HG03354 (cell line): ENCODE measurements at regions not wholly inside any gene's neighbourhood (a gene's known extent, or its start where the extent isn't known, plus 50 kb on each side); places are given as distances from the start of the nearest gene placed in this dataset.

Experiments used
- ATAC-seq: cut with Tn5 transposase; IDR thresholded peaks from one replicate; pipeline ENCODE4 v1.9.1; 2021; ENCODE audit warnings: mild to moderate bottlenecking; ENCODE audit not compliant: unreplicated experiment, poor library complexity, severe bottlenecking

DNA sequence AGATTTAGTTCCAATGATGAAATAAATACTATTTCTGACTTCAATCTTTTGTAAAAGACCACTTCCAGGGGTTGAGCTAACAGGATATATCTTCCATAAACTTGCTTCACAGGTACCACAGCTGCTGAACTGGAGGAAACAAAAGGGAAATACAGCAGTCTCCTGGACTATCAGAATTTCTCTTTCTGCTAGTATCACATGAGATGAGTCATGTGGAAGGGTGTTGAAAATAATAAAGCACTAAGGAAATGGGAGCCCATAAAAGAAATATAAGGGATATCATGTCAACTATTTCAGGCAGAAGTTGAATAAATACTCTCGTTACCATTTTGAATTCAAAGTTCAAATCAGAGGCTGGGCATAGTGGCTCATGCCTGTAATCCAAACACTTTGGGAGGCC, 250.3 kb upstream of the NFE2L3 start:
- no peak for ATAC-seq

DNA sequence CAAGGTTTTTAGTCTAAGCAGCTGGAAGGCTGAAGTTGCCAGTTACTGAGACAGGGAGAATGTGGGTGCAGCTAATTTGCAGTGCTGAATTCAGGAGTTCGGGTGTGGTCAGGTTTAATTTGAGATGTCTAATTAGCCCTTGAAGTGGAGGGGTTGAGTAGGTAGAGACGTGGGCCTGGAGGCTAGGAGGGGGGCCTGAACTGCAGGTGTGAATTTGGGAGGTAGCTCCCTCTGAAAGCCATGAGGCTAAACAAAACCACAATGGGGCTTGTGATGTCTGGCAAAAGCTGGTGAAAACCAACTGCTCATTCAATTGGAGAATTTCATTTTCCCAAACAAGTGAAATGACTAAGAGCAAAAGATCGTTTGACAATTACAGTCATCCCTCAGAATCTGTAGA, 246.0 kb upstream of the NFE2L3 start:
- ATAC-seq: no peak

DNA sequence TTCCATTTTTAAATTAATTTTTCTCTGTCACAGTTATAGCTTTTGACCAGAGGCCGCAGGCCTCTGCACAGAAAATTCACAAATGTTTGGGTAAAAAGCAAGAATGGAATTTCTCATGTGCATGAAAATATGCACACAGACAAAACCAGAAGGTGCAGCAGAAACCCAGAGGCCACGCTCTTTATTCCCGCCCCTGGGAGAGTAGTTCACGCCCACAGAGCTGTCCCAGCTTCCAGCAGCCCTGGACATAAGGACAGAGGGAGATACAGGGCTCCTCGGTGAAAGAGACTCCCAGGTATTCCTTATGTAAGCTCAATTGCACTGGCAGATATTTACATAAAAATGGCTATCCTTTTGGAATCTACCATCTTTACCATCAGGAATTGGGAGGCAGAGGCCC, 245.2 kb upstream of the NFE2L3 start:
- no peak for ATAC-seq

DNA sequence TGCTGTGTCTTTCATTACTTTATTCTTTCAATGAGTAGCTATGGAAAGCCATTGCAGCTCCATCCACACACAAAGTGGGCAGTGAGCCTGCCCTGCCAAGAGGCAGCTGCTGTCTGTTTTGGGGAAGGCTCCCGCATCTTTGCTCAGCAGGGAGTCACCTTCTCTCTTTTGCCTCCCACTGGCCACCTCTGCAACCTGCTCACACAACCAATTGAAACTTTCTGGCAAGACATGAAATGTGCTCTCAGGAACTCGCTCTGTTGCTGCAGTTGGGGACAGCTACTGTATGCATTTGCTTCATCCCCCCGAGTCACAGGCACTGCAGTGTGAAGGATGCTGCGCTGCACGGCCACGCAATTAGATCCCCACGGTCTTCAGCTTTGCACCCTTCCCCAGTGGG, 244.8 kb upstream of the NFE2L3 start:
- no peak for ATAC-seq

DNA sequence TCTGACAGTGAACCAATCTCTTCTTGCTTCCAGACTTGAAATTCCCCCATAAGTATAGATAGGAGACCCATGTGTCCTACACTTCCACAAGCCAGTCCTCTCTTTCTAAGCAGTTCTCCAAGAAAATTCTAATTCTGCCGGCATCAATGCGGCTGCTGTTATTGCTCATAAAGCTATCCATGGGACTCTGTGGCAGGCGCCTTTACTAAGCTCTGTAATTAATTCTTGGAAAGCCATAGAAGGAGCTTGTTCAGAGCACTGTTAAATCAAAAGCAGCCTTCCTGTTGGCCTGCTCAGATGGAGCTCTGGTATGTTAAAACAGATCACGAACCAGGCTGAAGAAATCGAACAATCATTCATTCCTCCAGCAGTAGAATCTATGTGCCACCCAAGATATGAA, 244.3 kb upstream of the NFE2L3 start:
- ATAC-seq: no peak

DNA sequence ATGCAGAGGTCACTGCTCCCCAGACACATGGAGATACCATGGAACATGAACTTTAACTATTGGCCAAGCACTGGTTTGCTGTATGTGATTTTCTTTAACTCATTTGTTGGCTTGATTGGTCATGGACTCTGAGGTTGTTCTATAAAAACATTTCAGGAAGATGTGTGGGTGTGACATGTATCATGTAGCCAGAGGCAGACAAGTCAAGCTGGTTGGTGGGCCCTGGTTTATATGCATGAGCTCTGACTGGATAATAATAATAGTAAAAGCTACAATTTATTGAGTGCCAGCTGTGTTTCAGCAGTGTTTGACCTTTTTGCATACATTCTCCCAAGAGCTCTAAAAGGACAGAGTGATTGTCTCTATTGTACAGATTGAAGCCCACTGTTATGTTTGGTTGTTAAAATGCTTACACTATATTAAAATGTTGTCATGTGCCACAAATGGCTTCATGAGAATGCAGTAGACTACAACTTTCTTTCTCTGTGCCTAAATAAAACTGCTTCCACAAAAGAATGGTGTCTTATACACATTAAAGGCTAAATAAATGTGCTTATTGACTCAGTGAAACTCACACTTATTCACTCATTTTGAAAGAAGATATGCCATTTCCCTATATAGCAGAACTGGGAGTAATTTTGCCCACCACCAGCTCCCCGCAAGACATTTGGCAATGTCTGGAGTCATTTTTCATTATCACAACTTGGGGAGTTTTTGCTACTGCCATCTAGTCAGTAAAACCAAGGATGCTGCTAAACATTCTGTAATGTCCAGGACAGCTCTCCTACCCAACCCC, 243.6 kb upstream of the NFE2L3 start:
- no peak for ATAC-seq

DNA sequence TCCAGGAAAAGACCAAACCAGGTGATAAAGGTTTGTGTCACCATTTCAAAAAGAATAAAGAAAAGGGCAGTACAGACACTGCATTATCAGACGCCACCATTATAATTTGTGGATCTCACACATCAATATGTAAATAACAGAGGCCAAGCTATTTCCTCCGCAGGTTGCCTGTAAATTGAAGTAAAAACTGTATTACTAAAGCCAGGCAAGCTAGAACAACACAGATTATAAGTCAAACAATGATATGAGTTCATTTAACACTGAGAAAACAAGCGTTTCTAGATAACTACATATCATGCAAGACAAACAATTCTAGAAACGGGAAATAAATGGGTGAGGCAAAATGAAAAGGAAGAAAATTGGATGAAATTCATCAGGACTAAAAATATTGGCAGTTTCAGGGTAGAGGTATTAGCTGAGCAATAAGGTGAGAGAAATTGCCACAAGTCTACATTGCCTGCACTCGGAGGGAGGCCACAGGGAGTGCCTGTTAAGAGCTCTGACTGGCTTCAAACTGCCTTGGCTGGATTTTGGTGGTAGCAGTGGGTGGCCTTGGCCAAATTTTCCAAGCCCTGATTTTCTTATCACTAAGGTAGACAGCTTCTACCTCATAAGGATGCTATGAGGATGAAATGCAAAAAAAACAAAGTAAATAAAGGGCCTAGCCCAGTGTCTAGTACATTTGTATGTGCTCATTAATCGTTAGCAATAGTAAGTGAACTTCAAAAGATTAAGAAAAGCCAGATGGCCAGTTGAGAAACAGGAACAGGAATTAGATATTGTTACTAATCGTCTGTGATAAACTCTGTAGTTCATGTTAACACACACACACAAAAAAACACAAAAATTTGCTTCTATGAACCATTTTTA, 240.0 kb upstream of the NFE2L3 start:
- no peak for ATAC-seq

DNA sequence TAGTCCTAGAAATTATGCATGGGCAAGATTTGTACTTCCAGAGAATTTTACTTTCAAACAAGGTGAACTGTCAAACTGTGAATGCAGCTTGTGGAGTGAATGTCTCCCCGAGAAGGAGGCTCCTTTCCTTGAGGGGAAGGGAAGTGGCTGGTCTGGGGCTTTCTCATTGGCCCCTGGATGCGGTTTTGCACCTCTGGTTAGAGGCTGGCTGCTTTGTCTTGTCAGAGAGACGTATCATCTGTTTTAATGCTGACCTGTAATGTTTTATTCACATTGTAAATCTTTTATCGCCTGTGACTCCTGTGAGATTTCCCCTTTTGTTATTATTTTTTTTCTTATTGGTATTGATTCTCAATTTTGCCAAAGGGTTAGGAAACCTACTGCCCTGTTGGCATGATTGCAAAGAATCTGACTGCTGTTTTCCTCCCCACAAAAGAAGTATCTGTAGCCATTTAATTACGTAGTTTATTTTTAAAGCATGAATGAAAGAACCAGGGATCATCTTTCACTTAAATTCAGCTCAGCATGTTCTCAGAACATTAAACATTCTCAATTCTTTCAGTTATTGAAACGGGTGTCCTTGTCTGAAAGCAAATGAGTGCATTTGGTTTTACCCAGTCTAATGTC, 238.3 kb upstream of the NFE2L3 start:
- no peak for ATAC-seq

DNA sequence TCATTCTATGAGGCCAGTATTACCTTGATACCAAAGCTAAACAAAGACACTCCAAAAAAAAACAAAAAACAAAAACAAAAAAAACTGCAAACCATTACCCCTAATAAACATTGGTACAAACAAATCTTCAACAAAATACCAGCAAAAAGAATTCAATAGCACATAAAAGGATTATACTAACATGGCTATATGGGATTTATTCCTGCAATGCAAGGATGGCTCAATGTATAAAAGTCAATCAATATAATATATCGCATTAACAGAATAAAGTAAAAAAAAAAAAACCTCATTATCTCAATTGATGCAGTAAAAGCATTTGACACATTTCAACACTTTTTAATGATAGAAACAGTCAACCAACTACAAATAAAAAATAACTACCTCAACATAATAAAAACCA, 233.3 kb upstream of the NFE2L3 start:
- no peak for ATAC-seq

DNA sequence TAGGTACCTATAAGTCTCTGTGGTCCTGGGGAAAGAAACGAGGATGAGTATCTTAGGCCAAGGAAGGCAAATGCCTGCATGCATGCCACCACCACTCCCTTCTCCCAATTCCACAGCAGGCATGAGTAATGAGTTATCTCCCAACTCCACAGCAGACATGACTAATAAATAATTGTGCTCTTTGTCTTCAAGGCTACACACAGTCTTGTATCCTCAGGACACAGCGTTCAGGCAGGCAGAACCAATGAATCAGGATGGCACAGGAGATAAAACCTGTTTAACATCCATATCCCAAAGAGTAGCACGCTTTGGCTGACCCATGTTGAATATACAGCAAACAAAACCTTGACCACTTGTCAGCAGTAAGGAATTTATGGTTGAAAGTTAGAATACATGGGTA, 229.7 kb upstream of the NFE2L3 start:
- ATAC-seq: no peak

DNA sequence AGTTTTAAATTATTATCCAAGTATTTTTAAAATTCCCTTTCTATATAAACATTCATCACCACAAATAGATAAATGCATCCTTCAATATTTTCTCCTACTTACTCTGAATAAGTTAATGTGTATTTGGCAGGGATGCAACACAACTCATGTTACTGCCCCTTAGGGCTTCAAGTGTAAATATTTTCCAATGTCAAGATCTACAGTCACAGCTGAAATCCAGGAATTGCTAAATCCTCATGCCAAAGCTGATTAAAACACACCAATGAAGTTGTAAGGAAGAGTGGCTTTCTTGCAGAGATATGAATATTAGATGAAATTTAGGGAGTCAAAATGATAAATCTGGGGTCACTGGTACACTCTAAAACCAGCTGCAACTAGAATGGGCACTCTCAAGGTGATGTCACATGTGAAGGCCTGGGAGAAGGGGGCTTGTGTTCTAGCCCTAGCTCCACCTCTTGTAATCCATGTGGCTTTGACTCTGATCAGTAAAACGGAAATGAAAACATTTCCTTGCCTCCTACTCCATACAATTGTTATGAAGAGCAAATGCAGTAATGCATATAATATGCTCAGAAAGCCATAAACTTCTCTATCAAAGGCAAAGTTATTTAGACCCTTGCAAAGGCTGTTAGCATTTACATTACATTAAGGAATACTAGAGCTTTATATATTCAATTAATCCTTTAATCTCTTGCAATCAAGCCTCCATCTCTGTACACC, 228.1 kb upstream of the NFE2L3 start:
- ATAC-seq: no peak

DNA sequence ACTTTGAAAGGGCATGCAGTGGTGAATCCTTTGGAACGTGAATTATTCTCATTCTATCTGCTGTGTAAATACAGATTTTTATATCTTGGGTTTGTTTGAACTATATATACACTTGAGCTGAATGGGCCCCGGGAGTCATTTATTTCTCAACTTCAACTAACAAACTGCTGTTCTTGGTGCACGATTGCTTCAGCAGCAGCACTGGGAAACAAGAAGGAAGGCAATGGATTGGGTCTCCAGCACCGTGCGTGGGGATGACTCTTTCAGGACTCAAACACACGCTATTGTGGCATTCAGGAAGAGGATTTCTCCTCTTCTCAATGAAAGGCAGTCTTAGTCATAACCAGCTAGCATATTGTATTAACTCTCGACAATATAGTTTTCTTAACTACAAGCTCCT, 226.0 kb upstream of the NFE2L3 start:
- no peak for ATAC-seq

DNA sequence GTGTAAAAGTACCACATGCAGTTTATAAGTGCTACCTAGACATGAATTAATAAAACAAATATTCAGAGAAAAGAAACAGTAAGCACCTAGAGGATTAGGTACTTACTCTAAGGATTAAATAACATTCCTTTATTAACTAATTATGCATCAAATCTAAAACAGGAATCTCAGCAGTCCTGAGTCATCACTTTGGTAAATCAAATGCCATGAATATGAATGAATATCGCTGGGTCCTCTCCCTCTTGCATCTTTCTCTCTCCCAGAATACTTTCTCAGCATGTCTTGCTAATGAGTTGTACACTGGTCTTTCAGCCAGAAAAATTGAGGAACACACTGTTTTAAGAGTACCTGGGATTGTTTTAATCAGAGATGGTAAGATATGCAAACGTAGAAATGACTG, 225.5 kb upstream of the NFE2L3 start:
- ATAC-seq: no peak

DNA sequence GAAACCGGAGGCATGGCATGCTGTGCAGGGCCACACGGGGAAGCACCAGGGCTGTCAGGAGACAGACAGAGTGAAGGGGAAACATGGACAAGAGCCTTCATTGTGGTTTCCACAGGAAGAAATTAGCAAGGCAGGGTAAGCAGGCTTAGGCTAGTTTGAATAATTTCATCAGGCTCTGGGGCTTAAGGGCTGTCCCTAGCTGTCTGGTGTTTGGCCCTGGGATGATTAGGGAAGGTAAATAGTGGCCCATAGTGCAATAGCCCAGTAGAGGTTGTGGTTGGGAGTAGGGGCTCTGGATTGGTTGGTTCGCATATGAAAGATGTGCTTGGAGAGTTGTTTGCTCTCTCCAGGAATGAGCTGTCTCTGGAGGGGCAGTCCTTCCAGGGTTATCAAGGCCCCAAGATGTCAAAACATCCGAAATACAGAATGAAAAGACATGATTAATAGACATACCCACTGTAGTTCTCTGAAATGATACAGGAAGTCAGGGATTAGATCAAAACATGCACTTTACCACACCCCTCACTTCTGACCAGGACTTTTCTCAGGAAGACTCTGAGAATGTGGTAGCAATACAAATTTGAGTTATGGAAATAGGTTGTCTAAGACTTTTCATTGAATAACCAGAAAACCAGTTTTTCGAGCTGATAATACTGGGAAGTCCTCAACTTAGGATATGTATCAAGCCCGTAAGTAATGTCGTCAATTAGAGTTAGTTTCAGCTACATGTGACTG, 224.9 kb upstream of the NFE2L3 start:
- ATAC-seq: no peak

DNA sequence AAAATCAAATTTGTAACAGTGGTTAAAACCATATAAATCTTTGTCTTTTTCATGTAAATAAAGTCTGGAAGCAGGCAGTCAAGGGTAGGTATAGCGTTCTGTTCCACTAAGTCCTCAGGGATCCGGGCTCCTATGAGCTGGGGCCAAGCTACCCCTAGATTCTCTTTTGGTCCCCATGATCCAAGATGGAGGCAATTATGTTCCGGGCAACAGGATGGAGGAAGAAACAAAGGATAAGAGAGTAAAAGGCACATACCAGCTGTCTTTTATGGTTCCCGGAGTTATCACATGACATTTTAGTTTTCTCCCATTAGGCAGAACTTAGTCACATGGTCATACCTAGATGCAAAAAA, 224.4 kb upstream of the NFE2L3 start:
- no peak for ATAC-seq

DNA sequence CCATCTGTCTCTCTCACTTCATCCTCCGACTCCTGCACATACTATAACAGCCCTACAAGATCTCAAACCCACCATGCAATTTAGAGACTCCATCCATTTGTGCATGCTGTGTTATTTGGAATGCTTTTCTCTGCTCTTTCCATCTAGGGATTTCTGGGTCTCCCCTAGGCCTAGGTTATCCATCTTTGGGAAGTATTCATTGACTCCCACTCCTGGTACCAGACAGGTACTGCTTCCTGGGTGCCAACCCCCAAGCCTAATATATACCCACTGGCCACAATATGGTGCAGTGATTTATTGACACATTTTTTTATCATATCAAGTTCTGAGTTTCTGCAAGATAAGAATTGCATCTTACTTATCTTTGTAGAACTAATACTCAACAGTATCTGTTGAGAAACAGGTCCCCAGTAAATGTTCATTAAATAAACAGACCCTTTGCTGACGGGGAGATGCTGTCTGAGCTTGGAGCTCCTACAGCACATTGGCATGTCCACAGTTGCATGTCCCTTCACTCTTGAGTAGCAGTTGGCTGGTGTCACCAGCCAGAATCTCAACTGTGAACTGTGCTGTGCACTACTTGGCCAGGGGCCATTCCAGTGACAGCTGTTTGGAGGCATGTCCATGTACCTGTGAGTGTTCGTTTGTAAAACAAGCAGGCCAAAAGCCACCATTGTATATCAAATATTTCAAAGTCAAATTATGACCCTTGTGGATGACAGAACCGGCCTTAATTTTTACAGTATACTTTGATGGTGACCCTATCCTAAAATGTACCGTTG, 223.3 kb upstream of the NFE2L3 start:
- ATAC-seq: no peak

DNA sequence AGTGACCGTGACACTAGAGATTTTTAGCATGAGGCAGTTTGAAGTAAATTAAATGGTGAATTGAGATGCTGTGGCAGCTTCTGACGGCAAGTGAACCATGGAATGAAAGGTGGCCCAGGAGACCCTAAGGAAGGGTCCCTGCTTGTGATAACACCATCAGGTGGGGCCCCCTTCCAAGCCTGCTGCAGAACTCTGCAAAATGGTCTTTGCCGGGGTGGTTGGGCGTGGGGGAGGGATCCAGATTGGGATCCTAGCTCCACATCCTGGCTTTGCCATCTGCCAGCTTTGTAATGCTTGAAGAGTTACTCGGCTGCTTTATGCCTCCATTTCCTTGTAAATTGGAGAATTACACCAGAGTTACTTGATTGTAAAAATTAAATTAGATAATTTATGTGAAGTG, 222.6 kb upstream of the NFE2L3 start:
- ATAC-seq: no peak

DNA sequence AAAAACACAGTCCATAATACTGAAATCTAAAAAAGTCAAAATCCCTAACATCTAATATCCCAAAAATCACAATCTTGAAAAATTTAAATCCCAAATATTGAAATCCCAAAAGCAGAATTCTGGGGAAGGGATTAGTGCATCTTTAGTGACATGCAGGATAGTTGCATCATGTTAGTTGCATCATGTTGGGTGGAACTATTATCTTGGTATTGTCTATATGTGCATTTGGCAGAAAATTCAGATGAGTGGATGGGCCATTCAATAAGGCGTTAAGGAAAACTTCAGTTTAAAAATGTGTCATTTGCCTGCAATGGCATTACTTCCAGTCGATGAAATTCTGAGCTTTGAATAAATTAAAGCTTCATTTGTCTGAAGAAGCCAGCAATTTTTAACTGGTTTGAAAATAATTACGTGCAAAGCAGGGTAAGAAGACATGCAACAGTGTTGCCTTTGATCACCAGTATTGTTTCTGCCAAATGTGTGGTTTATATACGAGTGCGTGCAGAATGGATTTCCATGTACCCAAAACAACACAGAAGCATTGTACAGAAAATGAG, 221.4 kb upstream of the NFE2L3 start:
- ATAC-seq: no peak

DNA sequence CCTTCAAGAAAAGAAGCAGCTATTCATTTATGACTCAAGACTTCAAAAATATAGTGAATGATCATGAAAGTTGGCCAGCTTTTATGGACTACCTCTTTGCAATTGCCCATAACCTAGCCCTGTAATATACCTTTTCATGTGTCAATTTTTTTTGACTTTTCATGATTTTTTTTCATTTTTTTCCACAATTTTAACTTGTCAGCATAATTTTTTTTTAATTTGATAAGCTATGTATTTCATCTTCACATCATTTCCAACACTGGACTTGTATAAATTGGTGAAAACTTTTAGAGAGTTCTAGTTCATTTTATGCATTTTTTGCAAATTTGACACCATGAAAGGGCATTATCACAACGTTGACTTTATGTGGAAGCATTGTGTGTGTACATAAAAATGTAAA, 220.8 kb upstream of the NFE2L3 start:
- ATAC-seq: no peak
